ENCODE measurements at regions not wholly inside any gene's neighbourhood (a gene's known extent, or its start where the extent isn't known, plus 50 kb on each side); places are given as distances from the start of the nearest gene placed in this dataset.

DNA sequence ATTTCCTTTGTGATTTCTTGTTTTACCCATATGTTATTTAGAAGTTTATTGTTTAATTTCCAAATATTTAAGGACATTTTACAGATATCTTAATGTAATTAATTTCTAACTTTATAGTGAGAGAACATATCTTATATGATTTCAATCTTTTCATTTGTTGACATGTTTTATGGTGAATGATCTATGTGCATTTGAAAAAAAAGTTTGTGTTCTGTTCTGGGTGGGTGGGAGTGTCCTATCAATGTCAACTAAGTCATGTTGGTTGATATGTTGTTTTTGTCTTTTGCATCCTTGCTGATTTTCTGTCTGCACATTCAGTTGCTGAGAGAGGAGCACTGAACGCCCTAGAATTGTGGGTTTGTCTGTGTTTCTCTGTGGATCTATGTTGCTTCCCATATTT is 50.3 kb upstream of the CBFA2T3 start:
- DNase-seq, result no peak
- in situ Hi-C loops (cut with MboI; ENCODE audit: low pct_unique_long_range_greater_than_20kb, low sequenced_read_pairs), result no loop called here

DNA sequence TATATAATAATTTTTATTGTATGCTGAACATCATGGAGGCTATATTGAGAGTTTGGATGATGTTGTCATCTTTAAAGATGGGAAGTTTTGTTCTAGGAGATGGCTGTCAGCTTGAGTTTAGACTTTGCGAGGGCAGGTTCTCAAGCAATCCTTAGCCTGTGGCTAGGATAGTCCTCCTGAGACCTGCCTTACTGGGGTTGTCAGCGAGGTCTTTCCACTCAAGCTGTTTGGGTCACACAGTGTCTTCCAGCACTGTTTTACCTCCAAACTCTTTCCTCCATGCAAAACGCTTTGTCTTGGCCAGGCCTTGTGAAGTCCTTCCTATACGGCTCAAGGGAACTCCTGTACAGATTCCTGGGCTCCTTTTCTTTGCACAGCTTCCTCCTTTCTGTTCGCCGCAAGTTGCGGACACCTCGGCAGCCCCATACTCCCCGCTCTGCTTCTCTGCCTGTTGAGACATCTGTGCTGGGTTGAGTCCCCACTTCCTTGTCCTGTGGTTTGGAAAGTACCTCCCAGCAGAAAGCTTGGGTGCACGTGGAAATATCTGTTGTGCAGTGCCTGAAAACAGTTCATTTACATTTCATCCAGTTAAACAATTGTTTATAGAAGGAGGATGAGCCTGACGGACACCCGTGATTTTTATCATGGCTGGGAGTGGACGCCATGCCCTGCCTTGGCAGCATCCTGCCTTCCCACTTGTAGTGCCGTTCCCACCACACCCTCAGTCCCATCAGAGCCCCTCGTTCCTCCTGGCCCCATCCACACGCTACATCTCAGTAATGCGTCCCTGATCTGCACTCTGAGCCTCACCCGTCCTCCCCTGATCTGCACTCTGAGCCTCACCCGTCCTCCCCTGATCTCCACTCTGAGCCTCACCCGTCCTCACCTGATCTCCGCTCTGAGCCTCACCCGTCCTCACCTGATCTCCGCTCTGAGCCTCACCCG is 55.0 kb upstream of the CBFA2T3 start:
- peak; percentile 97 for DNase-seq
- in situ Hi-C loops (cut with MboI; ENCODE audit: low pct_unique_long_range_greater_than_20kb, low sequenced_read_pairs), result no loop called here

DNA sequence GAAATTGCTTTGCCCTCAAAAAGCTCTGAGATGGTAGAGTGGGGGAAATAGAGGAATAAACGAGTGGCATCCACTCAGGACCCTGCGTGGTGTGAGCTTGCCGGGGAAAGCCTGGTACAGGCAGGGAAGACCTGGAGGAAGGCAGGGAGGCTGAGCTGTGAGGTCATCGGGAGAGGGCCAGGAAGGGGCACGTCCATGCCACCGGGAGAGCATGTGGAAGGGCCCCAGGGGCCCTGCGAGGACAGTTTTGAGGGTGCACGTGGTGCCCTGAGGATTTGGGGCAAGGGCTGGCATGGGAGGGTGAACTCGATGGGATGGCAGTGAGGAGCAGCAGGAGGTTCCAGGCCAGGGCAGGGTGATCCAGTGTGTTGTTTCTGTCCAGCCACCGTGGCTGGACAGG is 56.3 kb upstream of the CBFA2T3 start:
- DNase-seq, result no peak
- in situ Hi-C loops (cut with MboI; ENCODE audit: low pct_unique_long_range_greater_than_20kb, low sequenced_read_pairs), result no loop called here

DNA sequence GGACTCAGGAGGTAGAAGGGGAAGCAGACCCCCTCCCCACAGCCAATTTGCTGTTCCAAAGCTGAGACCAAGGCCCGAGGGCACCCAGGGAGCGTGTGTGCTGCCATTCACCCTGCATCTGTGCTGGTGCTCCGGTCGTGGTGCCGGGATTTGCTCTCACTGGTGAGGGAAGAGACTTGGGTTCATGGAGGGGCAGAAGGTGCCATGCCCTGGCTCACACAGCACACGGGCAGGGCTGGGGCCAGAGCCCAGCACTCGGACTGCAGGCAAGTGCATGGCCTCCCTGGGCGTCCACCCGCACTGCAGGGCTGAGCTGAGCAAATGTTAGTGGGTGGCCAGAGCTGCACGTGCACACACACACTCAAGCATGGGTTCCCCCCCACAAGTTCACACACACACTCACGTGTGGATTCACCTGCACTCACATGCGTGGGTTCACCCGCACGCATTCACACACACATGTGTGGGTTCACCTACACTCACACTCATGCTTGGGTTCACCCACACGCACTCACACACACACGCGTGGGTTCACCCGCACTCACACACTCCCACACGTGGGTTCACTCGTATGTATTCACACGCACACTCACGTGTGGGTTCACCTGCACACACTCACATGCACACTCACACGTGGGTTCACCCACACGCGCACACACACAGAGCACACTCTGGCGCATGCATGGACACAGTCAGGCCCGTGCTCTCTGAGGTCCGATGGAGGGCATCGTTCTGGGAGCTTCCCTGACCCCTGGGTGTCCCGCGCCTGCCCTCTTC is 57.0 kb upstream of the CBFA2T3 start:
- DNase-seq, result no peak
- in situ Hi-C loops (cut with MboI; ENCODE audit: low pct_unique_long_range_greater_than_20kb, low sequenced_read_pairs), result no loop called here

DNA sequence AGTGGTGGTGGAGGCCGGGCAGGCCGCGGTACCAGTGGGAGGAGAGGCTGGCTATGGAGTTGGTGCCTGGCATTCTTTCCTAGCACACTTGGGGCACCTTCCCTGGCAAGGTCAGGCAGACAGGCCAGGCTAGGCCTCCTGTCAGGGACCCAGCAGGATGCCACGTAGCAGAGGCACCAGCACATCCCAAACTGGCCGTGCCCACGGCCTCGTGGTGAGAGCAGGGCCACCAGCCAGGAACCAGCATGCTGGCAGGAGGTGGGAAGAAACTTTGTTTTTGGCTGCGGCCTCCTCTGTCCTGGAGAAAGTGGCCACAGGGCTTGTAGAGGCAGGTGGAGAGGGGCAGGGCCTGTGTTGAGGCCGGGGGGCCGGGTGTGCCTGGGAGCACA is 57.6 kb upstream of the CBFA2T3 start:
- in situ Hi-C loops (cut with MboI; ENCODE audit: low pct_unique_long_range_greater_than_20kb, low sequenced_read_pairs), result no loop called here

DNA sequence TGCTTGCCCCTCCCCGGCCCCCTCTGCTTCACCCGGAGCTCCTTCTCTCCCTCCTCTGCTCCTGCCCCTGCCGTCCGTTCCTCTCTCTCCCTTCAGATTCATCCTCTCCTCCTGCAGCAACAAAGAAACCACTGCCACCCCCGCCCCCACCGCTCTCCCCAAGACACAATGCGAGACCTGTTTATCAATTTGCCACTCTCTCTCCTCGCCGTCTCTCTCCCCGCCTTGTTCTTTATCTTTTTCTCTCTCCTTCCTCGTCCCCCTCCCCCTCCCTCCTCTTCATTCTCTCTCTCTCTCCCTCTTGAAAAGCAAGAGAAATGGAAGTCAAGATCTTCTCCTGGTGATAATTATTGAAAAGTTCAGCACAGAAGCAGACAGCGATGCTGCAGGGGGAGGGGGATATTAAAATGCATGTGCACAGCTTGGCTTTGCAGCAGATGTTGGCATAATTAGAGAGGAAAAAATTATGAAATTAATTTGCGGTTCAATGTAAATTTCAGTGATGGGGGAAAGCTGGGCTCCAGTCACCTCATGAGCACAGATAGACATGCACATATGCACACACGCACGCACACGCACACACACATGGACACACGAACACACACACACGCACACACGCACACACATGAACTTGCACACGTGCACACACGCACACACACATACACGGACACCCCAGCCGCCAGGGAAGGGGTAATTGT is 58.1 kb upstream of the CBFA2T3 start:
- in situ Hi-C loops (cut with MboI; ENCODE audit: low pct_unique_long_range_greater_than_20kb, low sequenced_read_pairs), result no loop called here

More for the DNA sequence above, 57.6 kb upstream of the CBFA2T3 start:
- DNase-seq, result no peak

DNA sequence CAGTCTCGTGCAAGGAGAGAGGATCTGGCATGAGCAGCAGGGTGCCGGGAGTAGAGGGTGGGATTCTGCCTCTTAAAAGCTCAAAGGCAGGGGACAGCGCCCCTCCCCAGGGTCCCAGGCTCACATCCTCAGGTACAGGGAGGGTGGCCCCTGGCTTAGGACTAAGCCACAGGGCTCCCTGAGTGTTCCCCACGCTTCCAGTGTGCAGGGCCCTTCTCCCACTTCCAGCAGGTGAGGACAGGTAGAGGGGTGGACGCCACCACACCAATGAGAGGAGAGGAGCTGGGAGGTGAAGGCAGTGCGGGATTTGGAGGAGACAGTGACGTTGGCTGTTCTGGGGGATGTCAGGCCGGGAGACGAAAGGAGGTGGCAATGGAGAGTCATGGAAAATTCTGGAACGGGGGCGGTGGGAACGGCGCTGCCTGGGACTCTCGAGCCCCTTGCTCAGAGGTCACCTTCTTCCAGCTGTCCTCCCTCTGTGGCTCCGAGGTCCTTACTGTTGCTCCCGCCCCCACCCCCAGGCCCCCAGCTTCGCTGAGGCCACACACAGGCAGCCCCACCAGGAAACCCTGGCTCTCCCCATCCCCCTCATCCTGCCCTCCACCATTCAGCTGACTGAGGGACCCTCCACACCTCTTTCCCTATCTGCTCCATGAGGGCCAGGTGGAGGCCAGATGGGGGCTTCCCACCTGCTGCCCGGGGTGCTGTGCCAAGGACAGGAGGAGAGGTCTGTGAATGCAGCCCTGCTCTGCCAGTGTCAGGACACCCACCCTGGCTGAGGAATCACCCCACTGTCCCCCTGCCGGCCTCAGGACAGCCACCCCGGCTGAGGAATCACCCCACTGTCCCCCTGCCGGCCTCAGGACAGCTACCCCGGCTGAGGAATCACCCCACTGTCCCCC is 57.7 kb upstream of the ACSF3 start:
- no peak for DNase-seq

More for the DNA sequence above, 58.1 kb upstream of the CBFA2T3 start:
- DNase-seq, result no peak

DNA sequence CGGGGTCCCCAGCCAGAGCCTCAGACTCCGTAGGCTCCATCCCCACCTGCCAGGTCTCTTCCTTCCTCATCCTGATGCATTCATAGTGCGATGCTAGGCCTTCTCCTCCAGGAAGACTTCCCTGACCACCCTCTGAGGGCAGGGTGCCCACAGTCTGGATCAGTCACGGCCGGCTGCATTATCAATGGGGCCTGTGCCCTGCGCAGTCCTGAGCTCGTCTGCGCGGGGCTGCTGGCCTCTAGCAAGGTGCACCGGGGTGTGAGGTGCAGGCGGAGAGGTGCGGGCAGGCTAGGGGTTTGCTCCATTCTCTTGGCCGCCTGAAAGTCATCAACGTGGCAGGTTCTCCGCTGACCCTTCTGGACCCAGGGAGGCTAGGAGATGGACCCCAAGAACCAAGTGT is 56.9 kb upstream of the ACSF3 start:
- DNase-seq, result no peak
- in situ Hi-C loops (cut with MboI; ENCODE audit: low pct_unique_long_range_greater_than_20kb, low sequenced_read_pairs), result no loop called here

More for the DNA sequence above, 57.7 kb upstream of the ACSF3 start:
- in situ Hi-C loops (cut with MboI; ENCODE audit: low pct_unique_long_range_greater_than_20kb, low sequenced_read_pairs), result no loop called here

DNA sequence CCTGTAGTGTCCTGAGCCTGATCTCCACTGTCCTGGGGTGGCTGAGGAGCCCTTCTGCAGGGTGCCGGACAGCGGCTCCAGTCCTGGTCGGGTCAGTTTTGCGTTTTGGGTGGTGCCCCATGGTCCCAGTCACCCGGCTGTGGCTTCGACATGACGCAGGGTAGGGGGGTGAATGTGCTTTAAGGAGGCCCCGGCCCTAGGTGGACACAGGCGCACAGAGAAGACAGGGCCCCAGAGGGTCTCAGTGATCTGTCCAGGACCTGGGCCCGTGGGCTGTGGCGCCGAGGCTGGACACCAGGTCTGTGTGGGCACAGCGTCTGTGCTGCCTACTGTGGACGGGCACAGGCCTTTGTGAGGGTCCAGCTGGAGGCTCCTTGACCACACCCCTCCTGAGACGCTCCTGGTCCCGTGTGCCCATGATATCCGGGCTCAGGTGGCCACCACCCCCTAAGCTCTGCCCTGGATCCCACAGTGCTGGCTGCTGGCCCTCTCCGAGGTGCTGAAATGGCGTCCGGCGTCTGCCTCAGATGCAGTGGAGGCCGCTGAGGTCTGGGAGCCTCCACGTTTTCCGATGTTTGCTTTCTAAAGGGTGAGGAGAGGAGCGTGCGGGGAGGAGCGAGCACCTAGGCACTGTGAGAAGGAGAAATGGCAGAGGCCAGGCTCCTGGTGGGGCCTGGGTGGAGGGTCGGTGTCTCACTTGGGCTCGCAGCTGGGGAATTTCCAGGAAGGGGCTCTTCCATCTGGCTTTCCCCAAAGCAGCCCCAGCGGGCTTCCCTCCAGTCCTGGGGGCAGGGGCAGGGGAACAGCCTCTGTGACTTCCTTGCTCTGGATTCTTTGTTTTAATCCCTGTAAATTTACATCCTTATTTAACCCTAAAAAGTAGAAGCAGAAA is 56.1 kb upstream of the ACSF3 start:
- in situ Hi-C loops (cut with MboI; ENCODE audit: low pct_unique_long_range_greater_than_20kb, low sequenced_read_pairs), result no loop called here
- peak; percentile 61 for DNase-seq

DNA sequence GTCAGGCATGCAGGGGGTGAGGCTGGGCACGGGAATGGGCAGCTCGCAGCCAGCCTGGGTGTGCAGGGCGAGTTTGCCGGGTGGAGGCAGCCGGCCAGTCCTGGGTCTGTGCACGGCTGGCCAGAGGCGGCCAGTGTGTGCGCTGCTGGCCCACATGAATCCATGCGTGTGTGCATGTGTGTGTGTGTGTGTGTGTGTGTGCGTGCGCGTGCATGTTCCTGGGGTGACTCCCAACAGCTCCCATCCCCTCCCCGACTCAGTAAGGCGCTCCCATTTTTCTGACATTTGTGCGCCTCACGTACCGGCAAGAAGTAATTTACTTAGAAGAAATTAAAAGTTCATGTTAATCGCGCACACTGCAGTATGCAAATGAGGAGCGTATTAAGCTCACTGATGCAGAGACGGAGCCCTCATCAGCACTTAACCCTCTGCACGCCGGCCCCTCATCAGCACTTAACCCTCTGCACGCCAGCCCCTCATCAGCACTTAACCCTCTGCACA is 55.4 kb upstream of the ACSF3 start:
- in situ Hi-C loops (cut with MboI; ENCODE audit: low pct_unique_long_range_greater_than_20kb, low sequenced_read_pairs), result no loop called here
- DNase-seq, result no peak

DNA sequence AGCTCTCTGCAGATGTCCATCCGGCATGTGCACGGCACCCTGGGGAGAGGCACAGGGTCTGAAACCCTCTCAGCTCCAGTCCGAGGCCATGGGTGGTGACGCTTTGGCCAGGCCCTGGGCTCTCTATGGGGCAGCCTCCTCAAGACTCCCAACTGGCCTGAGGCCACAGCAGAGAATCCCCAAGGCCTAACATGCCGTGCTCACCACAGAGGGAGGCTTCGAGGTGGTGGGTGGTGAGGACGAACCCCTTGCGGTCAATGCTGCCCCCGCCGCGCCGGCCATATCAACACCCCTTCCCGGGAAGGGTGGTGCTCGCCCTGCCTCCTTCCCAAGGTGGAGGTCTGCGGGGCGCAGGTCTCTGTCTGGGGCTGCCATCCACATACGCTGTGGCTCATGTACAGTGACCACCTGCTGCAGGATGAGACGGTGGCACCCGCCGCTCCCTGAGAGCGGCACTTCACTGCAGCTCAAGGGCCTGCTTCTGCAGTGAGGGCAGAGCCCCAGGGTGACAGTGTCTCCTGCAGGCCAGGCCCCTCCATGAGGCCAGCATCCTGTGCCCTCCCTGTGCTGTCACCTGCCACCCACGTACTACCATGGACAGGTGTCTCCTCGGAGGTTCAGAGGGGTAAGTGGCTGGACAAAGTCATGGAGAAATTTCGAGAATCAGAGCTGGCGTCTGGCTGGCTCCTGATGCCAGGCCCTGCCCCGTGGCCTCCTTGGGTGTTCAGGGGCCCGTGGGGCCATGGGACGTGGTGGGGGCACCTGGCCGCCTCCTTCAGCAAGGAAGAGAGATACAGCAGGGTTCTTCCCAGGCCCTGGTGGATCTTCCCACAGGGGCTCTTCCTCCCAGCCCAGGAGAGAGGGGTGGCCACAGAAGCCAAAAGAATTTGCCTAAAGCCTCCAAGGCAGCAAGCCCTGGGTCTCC is 54.6 kb upstream of the ACSF3 start:
- no peak for DNase-seq
- in situ Hi-C loops (cut with MboI; ENCODE audit: low pct_unique_long_range_greater_than_20kb, low sequenced_read_pairs), result no loop called here

DNA sequence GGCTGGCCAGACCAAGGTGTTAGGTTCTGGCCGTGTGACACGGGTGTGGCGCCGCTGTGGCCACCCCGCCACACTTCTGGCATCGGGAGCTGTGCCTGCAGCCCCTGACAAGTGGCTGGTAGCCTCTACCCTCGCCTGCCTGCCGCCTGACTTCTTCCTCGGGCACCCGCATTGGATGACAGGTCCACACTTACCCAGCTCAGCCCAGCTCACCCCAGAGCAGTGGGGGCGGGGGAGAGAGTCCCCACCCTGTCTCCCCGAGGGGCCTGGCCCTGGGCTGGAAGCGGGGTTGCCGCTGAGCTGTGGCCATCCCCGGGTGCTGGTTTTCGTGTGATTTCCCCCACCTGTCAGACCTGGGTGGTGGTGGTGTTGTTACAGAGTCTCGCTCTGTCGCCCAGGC is 53.9 kb upstream of the ACSF3 start:
- in situ Hi-C loops (cut with MboI; ENCODE audit: low pct_unique_long_range_greater_than_20kb, low sequenced_read_pairs), result no loop called here
- DNase-seq, result no peak

DNA sequence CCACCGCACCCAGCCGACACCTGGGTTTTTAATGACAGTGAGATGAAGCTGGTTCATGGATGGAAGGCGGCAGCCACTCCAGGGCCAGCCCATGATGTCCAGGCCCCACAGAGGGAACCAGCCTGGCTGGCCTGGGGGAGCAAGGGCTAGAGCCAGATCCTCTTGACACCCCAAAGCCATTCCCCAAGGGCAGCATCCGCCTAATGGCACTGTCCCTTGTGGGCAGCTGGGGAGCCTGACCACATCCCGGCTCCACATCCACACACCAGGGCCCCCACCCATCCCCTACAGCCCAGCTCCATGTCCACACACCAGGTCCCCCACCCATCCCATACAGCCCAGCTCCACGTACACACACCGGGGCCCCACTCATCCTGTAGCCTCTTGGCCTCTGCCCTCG is 53.3 kb upstream of the ACSF3 start:
- in situ Hi-C loops (cut with MboI; ENCODE audit: low pct_unique_long_range_greater_than_20kb, low sequenced_read_pairs), result no loop called here
- no peak for DNase-seq

DNA sequence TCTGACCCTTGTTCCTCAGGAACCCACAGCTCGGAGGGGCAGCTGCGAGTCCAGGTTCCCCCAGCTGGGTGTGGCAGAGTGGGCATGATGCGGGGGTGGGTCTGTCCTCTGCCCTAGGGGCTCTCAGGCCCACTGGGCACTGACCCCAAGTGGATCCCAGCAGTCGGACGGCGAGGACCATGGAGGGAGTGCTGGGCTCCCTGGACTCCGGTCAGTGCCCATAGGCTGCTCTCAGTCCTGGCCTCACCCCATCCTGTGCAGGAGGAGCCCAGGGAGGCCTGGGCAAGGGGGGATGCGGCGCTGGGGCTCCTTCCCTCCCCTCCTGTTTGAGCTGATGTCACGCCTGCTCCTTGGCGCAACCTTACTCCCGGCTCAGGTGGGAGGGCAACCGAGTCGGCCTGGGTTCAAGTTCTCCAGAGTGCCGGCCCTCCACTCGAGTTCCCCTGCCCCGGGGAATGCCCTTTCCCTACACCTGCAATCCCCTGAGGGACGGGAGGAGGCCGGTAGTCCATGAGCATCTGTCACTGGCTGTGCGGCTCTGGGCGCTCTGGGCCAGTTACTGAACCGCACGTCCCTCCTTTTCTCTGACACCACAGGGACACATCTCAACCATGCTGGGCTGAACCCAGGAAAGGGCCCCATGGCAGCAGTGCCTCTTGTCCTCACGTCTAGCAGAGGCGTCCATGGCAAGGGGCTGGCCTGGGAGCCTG is 52.6 kb upstream of the ACSF3 start:
- in situ Hi-C loops (cut with MboI; ENCODE audit: low pct_unique_long_range_greater_than_20kb, low sequenced_read_pairs), result no loop called here
- no peak for DNase-seq

DNA sequence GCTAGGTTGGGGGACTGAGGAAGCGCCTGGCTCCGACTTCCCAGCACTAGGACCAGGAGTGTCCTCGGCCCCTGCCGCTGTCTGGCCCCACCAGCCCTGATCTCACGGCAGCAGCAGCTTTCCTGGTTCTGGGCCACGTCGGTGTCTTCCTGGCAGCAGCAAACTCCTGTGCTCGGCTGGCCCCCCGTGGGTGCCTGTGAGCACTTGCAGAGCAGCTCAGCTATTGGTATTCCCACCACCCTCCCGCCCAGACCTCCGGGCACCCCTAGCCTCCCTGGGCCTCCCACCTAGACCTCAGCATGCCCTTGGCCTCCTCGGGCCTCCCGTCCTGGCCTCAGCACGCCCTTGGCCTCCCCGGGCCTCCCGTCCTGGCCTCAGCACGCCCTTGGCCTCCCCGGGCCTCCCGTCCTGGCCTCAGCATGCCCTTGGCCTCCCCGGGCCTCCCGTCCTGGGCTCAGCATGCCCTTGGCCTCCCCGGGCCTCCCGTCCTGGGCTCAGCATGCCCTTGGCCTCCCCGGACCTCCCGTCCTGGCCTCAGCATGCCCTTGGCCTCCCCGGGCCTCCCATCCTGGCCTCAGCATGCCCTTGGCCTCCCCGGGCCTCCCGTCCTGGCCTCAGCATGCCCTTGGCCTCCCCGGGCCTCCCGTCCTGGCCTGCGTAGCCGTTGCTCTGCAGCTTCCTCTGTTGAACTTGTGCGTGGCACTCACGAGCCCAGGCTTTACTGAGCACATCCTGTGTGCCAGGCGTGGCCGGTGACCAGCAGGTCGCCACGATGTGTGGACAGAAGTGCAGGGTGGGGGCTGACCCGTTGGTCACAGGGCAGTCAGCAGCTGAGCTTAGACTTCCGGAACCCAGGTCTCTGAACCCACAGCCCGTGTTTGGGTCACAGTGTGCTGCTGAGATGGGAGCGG is 51.8 kb upstream of the ACSF3 start:
- no peak for DNase-seq
- in situ Hi-C loops (cut with MboI; ENCODE audit: low pct_unique_long_range_greater_than_20kb, low sequenced_read_pairs), result no loop called here
